DND-41 (cell line): ENCODE measurements at regions not wholly inside any gene's neighbourhood (a gene's known extent, or its start where the extent isn't known, plus 50 kb on each side); places are given as distances from the start of the nearest gene placed in this dataset.

Experiments
- CTCF ChIP-seq: IDR thresholded peaks from 2 replicates; pipeline ENCODE4 v1.5.1; 2012; ENCODE audit warnings: borderline replicate concordance, low read length, moderate library complexity, mild to moderate bottlenecking; ENCODE audit not compliant: poor library complexity, severe bottlenecking; ENCODE audit errors: extremely low read depth
- EZH2 ChIP-seq: IDR thresholded peaks from 3 replicates; pipeline ENCODE4 v1.6.1; 2012; ENCODE audit warnings: borderline replicate concordance, low read depth, mild to moderate bottlenecking, moderate library complexity, low read length, inconsistent platforms; ENCODE audit not compliant: severe bottlenecking

GRCh38 chr7:112997831-112998230, 88.8 kb downstream of the GPR85 start:
- TF ChIP-seq CTCF, result no peak
- TF ChIP-seq EZH2, result no peak
